Activated CD4-positive, alpha-beta T cell treated with anti-CD3 and anti-CD28 coated beads, Interleukin-2, Interleukin-4, amounts not matched to agents 100 ng/mL and 50 ng/mL, durations not matched to agents 16 hours and 8 hours (primary cell): ENCODE measurements at regions not wholly inside any gene's neighbourhood (a gene's known extent, or its start where the extent isn't known, plus 50 kb on each side); places are given as distances from the start of the nearest gene placed in this dataset.
"Not testable (repeated sequence)": the region's sequence is repeated elsewhere in the genome, so short reads cannot be mapped to it uniquely, and the experiment has no call there.

Experiments
- DNase-seq: peaks from one replicate; pipeline ENCODE4 v3.0.0-alpha.2; 2020; ENCODE audit warnings: low spot score

DNA sequence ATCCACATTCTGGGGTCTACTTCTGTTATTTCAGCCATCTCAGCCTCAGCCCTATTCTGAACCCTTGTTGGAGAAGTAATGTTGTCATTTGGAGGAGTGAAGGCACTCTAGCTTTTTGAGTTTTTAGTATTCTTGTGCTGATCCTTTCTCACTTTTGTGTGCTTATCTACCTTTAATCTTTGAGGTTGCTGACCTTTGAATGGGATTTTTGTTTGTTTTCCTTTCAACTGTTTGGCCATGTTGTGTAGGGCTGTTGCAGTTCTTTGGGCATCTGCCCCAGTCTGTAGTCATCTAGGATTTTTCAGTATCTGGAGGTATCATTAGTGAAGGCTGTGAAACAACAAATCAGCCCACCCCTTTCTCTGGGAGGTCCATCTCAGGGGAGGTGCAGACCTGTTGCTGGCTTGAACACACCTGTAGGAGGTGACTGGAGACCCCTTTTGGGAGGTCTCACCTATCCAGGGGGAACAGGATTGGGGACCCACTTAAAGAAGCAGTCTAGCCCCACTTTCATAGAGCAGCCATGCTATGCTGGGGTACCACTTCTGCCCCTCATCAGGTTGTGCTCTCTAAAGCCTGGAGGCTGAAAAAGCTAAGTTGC is 1391.4 kb downstream of the UQCRFS1 start:
- no peak for DNase-seq

DNA sequence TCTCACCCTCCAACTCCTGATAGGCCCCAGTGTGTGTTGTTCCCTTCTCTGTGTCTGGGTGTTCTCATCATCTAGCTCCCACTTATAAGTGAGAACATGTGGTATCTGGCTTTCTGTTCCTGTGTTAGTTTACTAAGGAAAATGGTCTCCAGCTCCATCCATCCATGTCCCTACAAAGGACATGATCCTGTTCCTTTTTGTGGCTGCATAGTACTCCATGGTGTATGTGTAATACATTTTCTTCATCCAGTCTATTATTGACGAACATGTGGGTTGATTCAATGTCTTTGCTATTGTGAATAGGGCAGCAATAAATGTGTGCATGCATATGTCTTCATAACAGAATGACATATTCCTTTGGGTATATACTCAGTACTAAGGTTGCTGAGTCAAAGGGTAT is 1397.0 kb downstream of the UQCRFS1 start:
- DNase-seq, result no peak

- not testable (repeated sequence) for DNase-seq
Observed at GRCh38 chr19:27814834-27815233, 1398.1 kb downstream of the UQCRFS1 start.

- DNase-seq, result not testable (repeated sequence)
Observed at GRCh38 chr19:27814274-27814673, 1398.7 kb downstream of the UQCRFS1 start.

DNA sequence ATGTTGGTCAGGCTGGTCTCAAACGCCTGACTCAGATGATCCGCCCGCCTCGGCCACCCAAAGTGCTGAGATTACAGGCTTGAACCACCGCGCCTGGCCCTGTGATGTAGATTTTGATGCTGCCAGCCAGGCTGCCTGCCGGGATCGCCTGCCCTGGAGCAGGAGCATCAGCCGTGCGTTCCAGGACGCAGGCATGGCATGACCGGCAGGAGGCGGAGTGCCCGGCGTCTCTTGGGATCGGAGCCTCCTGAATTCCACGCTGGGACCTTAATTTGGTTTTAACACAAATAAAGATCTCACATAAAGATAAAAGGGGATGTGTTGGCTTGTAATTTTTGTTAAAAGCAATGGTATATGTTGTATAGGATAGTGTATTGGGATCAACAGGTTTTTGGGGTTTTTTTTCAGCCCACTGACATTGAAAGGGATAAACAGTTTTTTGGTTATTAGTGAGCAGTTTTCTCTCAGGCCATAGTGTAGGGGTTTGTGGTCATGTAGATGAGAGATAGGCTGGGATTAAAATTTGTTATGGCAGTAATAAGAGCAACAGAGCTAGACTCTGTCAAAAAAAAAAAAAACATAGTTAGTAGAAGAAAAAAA is 1406.4 kb downstream of the UQCRFS1 start:
- no peak for DNase-seq

GRCh38 chr19:27805848-27806247 is 1407.1 kb downstream of the UQCRFS1 start:
- no peak for DNase-seq

DNA sequence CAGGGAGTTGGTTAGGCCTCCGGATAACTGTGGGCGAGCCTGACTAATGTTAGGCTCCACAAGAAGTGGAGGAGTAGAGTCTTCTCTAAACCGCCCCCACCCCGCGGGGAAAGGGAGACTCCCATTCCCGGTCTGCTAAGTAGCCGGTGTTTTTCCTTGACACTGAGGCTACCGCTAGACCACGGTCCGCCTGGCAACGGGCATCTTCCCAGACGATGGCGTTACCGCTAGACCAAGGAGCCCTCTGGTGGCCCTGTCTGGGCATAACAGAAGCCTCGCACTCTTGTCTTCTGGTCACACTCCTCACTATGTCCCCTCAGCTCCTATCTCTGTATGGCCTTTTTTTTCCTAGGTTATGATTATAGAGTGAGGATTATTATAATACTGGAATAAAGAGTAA is 1410.7 kb downstream of the UQCRFS1 start:
- not testable (repeated sequence) for DNase-seq

DNA sequence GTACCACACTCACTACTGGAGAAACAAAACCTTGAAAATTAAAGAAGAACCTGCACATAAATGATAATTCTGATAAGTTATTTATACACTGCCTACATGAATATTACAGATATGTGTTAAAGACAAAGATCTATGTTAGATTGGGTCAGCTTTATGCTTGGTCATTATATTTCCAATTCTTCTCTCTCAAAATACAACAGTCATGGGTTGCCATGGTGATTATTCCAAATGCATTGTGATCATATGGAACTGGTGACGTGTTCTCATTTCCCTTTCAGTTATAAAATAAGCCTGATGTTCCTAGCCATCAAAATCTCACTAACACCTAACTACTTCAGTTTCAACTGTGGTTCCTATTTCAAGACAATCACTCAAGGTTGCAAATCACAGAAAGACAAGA is 1416.4 kb downstream of the UQCRFS1 start:
- no peak for DNase-seq

GRCh38 chr19:27796073-27796472 is 1416.9 kb downstream of the UQCRFS1 start:
- DNase-seq, result no peak

DNA sequence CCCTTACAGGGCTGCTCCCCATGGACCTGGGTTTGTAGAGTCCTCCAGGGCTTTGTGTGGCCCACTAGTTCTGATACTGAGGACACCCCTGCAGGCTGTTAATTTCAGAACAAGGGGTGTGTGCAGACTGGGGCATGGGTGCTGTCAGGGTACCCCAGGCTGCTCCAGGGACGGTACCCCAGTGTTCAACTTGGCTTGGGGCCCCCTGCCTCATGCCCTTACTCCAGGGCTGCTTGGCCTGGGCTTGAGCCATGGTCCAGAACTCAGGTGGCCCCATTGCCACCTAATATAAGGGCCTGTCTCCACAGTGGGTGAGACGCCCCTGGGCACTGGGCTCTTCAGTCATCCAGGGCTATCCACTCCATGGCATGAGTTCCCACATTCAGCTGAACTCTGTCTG is 1417.6 kb downstream of the UQCRFS1 start:
- no peak for DNase-seq

DNA sequence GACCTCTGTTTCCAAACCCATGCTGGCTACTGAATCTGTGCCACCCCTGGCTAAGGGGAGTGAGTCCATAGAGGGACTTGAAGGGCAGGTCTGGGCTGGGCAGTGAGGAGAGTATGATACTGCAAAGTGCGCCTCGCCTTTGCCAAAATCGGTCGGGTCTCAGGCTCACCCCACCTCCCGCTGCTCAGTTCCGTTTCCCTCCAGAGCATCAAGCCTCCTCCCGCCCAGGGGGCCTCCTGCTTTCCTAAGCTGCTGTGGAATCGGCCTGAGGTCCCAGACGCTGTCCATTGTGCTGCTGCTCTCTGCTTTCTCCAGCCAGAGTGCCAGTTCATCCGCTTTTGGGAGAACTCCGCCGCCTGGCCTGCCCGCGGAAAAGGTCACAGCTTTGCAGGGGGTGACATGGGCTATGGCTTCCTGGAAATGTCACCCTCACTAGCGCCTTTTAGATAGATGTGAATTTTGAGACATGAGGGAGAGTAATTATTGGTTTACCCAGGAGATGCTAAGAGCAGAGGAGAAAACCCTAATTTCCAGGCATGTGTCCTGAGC is 1418.4 kb downstream of the UQCRFS1 start:
- DNase-seq, result peak; percentile 7

DNA sequence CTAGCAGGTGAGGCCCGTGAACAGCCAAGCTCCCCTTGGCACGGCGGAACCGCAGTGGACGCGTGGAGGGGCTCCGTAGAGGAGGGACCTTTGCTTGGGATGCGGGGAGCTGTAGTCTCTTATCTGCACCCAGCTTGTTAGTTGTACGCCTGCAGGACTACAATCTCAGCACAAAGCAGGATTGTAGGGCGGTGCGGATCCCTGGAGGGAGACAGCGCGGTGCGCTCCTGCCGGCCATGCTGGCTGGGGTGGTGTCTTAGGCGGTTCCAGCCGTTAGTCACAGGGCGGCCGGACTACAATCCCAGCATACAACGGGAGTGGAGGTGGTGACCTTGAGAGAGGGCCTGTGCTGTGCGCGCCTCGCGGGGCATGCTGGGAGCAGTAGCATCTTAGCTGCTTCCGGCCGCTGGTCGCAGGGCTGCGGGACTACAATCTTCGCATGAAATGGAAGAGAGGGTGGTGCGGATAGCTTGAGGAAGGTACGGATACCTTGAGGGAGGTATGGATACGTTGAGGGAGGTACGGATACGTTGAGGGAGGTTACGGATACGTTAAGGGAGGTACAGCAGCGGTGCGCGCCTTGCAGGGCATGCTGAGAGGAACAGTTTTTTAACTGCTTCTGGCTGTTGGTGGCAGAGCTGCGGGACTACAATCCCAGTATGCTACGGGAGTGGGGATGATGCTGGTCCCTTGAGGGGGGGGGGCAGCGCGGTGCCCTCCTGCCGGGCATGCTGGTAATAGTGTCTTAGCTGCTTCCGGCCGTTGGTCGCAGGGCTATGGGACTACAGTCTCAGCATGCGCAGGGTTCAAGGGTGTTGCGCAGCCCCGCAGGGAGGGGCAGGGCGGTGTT is 1419.1 kb downstream of the UQCRFS1 start:
- peak; percentile 93 for DNase-seq

DNA sequence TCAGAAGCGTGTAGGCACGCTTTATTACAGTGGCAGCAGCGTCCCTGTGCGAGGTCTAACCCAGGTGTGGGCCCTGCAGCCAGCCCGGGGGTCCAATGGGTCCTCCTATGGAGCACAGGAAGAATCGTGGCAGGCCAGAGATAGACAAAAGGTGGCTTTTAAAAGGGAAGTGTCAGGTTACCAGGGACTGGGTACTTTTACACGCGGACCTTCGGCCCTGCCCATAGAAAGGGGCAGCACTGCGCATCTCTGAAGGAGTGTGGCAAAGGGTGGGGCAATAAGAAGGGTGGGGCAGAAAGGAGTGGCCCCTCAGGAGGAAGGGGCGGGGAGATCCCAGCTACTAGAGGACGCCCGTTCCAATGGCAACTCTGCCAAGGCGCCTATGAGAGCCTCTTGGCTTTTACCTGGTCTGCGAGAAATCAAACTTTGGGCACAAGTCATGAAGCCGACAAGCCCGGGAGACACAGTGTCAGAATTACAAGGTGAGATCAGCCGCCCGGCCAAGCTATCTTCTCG is 1419.8 kb downstream of the UQCRFS1 start:
- peak; percentile 87 for DNase-seq

DNA sequence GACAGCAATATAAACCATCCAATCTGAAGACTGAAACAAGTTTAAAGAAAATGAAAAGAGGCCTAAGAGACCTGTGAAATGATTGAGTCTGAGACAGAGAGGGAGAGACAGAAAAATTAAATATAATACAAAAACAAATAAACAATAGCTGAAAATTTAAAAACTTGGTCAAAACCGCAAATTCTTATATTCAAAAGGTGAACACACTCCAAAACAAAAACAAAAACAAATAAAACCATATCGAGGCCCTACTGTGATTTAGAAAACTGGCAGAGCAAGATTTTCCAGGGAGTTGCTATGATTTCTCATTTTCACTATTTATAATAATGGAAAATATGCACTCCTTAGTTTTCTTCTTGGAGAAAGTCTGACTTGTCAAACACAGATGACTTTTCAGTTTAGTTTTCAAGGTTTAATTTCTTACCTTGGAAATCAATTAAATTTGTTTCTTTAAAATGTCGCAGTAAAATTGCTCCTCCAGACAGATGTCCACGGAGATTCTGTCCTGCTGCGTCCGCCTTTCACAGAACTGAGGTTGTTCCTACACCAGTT is 1420.3 kb downstream of the UQCRFS1 start:
- DNase-seq, result no peak

- DNase-seq, result no peak
Observed at GRCh38 chr19:27780367-27781075, 1432.4 kb downstream of the UQCRFS1 start.

GRCh38 chr19:27779954-27780353 is 1433.0 kb downstream of the UQCRFS1 start:
- no peak for DNase-seq

DNA sequence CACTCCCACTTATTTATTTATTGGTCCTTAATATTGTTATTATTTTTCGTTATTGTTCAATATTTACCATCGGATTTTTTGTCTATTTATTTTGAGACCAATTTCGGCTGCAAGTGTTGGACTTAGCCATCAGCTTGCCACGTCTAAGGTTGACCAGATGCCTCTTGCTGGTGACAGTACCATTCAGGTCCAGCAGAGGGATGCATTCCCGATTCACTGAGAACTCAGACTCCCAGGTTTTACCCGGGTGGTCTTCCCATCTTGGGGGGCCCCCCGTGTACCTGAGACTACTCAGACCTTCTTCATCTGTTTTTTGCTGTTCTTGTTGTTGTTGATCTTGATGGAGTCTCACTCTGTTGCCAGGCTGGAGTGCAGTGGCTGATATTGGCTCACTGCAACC is 1435.2 kb downstream of the UQCRFS1 start:
- DNase-seq, result no peak

- DNase-seq, result no peak
Observed at GRCh38 chr19:27777242-27777641, 1435.7 kb downstream of the UQCRFS1 start.

DNA sequence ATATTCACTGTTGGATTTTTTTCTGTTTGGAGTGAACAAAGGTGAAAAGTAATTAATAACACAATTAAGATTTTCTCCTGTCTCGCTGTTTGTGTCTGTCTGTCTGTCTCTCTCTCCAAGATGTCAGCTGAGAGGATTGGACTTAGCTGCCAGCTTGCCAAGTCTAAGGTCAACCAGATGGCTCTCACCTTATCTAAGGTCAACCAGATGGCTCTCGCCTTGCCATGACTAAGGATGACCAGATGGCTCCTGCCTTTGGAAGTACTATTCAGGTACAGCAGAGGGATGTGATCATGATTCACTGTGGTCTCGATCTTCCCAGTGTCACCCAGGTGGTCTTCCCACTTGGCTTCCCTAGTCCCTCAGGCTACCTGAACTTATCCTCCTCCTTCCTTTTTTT is 1436.4 kb downstream of the UQCRFS1 start:
- no peak for DNase-seq

GRCh38 chr19:27776020-27776419 is 1436.9 kb downstream of the UQCRFS1 start:
- no peak for DNase-seq

- no peak for DNase-seq
Observed at GRCh38 chr19:27775395-27775794, 1437.6 kb downstream of the UQCRFS1 start.

DNA sequence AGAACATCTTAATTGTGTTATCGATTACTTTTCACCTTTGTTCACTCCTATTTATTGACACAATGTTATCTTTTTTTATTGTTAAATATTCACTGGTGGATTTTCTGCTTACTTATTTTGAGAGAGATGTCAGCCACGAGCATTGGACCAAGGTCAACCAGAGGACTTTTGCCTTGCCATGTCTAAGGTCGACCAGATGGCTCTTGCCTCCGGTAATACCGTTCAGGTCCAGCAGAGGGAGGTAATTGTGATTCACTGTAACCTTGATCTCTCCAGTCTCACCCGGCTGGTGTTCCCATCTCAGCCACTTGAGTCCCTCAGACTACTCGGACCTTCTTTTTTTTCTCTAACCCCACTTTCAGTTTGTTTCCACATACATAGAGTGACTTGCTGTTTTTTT is 1438.1 kb downstream of the UQCRFS1 start:
- peak; percentile 19 for DNase-seq
